Loucy (cell line): ENCODE measurements at regions not wholly inside any gene's neighbourhood (a gene's known extent, or its start where the extent isn't known, plus 50 kb on each side); places are given as distances from the start of the nearest gene placed in this dataset.

Experiments
- H2AFZ ChIP-seq: fragments of 200-600 bp; sonication (generic); 2 replicates; pipeline ENCODE4 v1.6.0; 2016; ENCODE audit warnings: antibody characterized with exemption, mild to moderate bottlenecking, low read length, moderate library complexity
- H3F3A ChIP-seq: fragments of 200-600 bp; 2 replicates; pipeline ENCODE4 v1.6.0; 2016; ENCODE audit warnings: antibody characterized with exemption, low read depth, mild to moderate bottlenecking
- H3K27me3 ChIP-seq: fragments of 200-600 bp; sonication (generic); 2 replicates; pipeline ENCODE4 v1.6.1; 2014; ENCODE audit warnings: low read length, mild to moderate bottlenecking; ENCODE audit not compliant: insufficient read depth, poor library complexity, severe bottlenecking
- H3K36me3 ChIP-seq: fragments of 200-600 bp; sonication (generic); 2 replicates; pipeline ENCODE4 v1.6.1; 2016; ENCODE audit warnings: low read length; ENCODE audit not compliant: insufficient read depth
- H3K4me1 ChIP-seq: fragments of 200-600 bp; sonication (generic); 2 replicates; pipeline ENCODE4 v1.5.1; 2014; ENCODE audit warnings: low read length, mild to moderate bottlenecking; ENCODE audit not compliant: insufficient read depth, poor library complexity, severe bottlenecking
- H3K4me2 ChIP-seq: fragments of 200-600 bp; sonication (generic); 2 replicates; pipeline ENCODE4 v1.6.0; 2014; ENCODE audit warnings: antibody characterized with exemption, low read length, low read depth, mild to moderate bottlenecking; ENCODE audit not compliant: poor library complexity, severe bottlenecking
- H3K4me3 ChIP-seq: fragments of 200-600 bp; sonication (generic); 2 replicates; pipeline ENCODE4 v1.5.1; 2014; ENCODE audit warnings: low read length, mild to moderate bottlenecking, mixed read lengths; ENCODE audit not compliant: poor library complexity, severe bottlenecking
- H3K79me2 ChIP-seq: fragments of 200-600 bp; sonication (generic); 2 replicates; pipeline ENCODE4 v1.6.1; 2014; ENCODE audit warnings: low read length; ENCODE audit not compliant: insufficient read depth
- H3K9ac ChIP-seq: fragments of 200-600 bp; sonication (generic); 2 replicates; pipeline ENCODE4 v1.6.0; 2014; ENCODE audit warnings: mild to moderate bottlenecking, low read depth, low read length, moderate library complexity; ENCODE audit not compliant: poor library complexity, severe bottlenecking
- H3K9me2 ChIP-seq: fragments of 200-600 bp; sonication (generic); replicated peaks from 2 replicates; pipeline ENCODE4 v1.6.1; 2016; ENCODE audit warnings: low read depth, low read length, mixed read lengths
- H3K9me3 ChIP-seq: fragments of 200-600 bp; sonication (generic); 2 replicates; pipeline ENCODE4 v1.6.1; 2014; ENCODE audit warnings: mild to moderate bottlenecking, antibody characterized with exemption, low read length, low read depth; ENCODE audit not compliant: insufficient read depth
- H4K20me1 ChIP-seq: fragments of 200-600 bp; sonication (generic); 2 replicates; pipeline ENCODE4 v1.6.0; 2014; ENCODE audit warnings: antibody characterized with exemption, low read length, mild to moderate bottlenecking; ENCODE audit not compliant: insufficient read depth, poor library complexity, severe bottlenecking
- CTCF ChIP-seq: fragments of 200-600 bp; sonication (generic); conservative IDR thresholded peaks from 2 replicates; pipeline ENCODE4 v1.5.1; 2014; ENCODE audit warnings: mild to moderate bottlenecking, antibody characterized with exemption, low read length
- EZH2phosphoT487 ChIP-seq: fragments of 200-600 bp; IDR thresholded peaks from 2 replicates; pipeline ENCODE4 v1.6.1; 2018; ENCODE audit warnings: antibody characterized with exemption, mild to moderate bottlenecking, moderate library complexity, borderline replicate concordance

GRCh38 chr20:40913224-40914185 is 115.1 kb upstream of the TOP1 start:
- Histone ChIP-seq H3K27me3 (no peaks in the 10 kb centered on the region), H3K9me3 (no peaks in the 10 kb centered on the region; the same call in 1 of the 2 replicates), H4K20me1 (no peaks in the 10 kb centered on the region), H3K9ac (no peak overlapping the region), H3F3A (peaks cover 7% of the 10 kb centered on the region), H3K9me2 (no peaks in the 10 kb centered on the region), H3K4me1 (peaks cover 9% of the 10 kb centered on the region), H3K4me3 (no peak overlapping the region), H3K36me3 (no peaks in the 10 kb centered on the region), H3K4me2 (no peak overlapping the region), H2AFZ (no peak overlapping the region), H3K79me2 (no peaks in the 10 kb centered on the region)
- TF ChIP-seq EZH2phosphoT487 (no peak), CTCF (no peak)

- Histone ChIP-seq H3K9me2 (no peaks in the 10 kb centered on the region), H2AFZ (no peak overlapping the region), H3K36me3 (no peaks in the 10 kb centered on the region), H3K79me2 (no peaks in the 10 kb centered on the region), H3K9me3 (no peaks in the 10 kb centered on the region; the same call in 1 of the 2 replicates), H4K20me1 (no peaks in the 10 kb centered on the region), H3K9ac (no peak overlapping the region), H3F3A (no peaks in the 10 kb centered on the region), H3K4me1 (no peaks in the 10 kb centered on the region), H3K4me2 (no peak overlapping the region), H3K27me3 (no peaks in the 10 kb centered on the region), H3K4me3 (no peak overlapping the region)
- TF ChIP-seq EZH2phosphoT487 (no peak), CTCF (no peak)
Measured at GRCh38 chr20:40915756-40916155, 112.9 kb upstream of the TOP1 start.

GRCh38 chr20:40916276-40916675 is 112.3 kb upstream of the TOP1 start:
- no peaks in the 10 kb centered on the region for H3K27me3 ChIP-seq
- H3K36me3 ChIP-seq, result no peaks in the 10 kb centered on the region
- no peak overlapping the region for H3K9ac ChIP-seq
- no peaks in the 10 kb centered on the region; the same call in 1 of the 2 replicates for H3K9me3 ChIP-seq
- no peak overlapping the region for H3K4me2 ChIP-seq
- no peak overlapping the region for H3K4me3 ChIP-seq
- no peak overlapping the region for H2AFZ ChIP-seq
- H3K79me2 ChIP-seq, result no peaks in the 10 kb centered on the region
- no peaks in the 10 kb centered on the region for H4K20me1 ChIP-seq
- TF ChIP-seq CTCF, result no peak
- TF ChIP-seq EZH2phosphoT487, result no peak
- H3F3A ChIP-seq, result no peaks in the 10 kb centered on the region
- no peaks in the 10 kb centered on the region for H3K4me1 ChIP-seq
- no peaks in the 10 kb centered on the region for H3K9me2 ChIP-seq
